GM21526 (cell line): ENCODE measurements at regions not wholly inside any gene's neighbourhood (a gene's known extent, or its start where the extent isn't known, plus 50 kb on each side); places are given as distances from the start of the nearest gene placed in this dataset.
"Not testable (repeated sequence)": the region's sequence is repeated elsewhere in the genome, so short reads cannot be mapped to it uniquely, and the experiment has no call there.

Experiments
- ATAC-seq: cut with Tn5 transposase; IDR thresholded peaks from one replicate; pipeline ENCODE4 v1.9.1; 2021; ENCODE audit warnings: moderate library complexity; ENCODE audit not compliant: unreplicated experiment, low FRiP score

- not testable (repeated sequence) for ATAC-seq
Observed at GRCh38 chr9:117851836-117852461, 147.7 kb downstream of the TLR4 start.

GRCh38 chr9:117858561-117858960 lies 154.4 kb downstream of the TLR4 start:
- no peak for ATAC-seq

GRCh38 chr9:117860849-117861248 lies 156.6 kb downstream of the TLR4 start:
- ATAC-seq: no peak

- no peak for ATAC-seq
Observed at GRCh38 chr9:117864385-117865057, 160.3 kb downstream of the TLR4 start.

DNA sequence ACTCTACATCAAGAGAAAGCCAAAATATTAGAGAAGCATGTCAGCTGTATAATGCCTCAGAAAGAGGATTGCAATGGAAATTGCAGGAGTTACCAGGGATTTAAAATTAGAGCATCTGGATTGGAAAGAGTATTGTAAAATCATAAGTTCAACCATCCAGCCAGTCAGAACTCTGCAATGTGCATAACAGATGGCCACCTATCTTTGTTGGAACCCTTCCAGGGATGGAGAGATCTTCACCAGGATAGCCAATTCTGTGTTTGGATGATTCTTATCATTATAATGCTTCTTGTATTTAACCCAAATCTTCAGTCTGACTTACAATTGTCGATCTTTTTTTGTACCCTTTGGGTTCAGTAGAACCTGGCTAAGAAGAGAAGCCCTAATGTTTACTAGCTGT lies 164.4 kb downstream of the TLR4 start:
- ATAC-seq: no peak

- no peak for ATAC-seq
Observed at GRCh38 chr9:117869287-117869686, 165.1 kb downstream of the TLR4 start.

DNA sequence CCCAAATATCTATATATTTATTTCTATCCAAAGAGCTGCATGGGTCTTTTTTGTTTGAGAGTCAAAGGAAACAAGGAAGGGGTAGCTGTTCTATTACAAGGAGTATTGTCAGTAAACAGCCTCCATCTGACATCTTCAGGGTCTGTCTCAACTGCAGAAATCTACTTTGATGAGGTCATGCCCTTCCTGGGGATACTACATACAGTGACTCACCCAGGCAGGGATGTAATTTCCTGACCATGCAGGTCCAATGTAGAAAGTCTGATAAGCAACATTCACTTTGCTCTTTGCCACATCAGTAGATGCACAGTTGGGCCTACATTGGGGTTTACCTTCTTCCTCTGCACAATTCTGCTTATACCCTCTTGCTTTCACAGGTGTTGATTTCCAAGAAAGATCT lies 165.5 kb downstream of the TLR4 start:
- no peak for ATAC-seq

- ATAC-seq: no peak
Observed at GRCh38 chr9:117873664-117874063, 169.5 kb downstream of the TLR4 start.

GRCh38 chr9:117875886-117876285 lies 171.7 kb downstream of the TLR4 start:
- no peak for ATAC-seq

DNA sequence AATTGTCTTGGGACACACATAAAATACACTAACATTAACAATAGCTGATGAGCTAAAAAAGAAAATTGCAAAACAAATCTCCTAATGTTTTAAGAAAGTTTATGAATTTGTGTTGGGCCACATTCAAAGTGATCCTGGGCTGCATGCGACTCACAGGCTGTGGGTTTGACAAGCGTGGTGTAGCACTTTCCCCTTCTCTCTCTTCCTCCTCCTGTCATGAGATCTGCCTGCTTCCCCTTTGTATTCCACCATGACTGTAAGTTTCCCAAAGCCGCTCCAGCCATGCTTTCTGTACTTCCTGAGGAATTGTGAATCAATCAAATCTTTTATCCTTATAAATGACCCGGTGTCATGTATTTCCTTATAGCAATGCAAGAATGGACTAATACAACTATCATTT lies 178.0 kb downstream of the TLR4 start:
- ATAC-seq: no peak

DNA sequence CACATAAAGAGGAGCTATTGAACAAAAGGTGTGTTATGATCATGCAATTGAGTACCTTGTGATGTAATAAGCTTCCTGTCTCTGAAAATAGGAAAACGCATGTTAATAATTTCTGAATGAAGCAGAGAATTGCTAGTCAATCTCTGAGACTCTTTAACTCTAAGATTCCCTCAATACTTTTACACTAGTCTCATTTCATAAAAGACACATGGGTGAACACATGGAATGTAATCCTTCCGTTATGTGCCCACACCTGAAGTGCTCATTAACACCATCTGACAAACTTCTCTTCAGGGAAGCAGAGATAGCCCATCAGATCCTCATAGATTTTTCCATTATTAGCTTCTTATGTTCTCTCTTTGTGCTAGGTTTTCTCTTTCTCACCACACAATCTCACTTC lies 182.4 kb downstream of the TLR4 start:
- no peak for ATAC-seq

GRCh38 chr9:117887383-117887782 lies 183.2 kb downstream of the TLR4 start:
- ATAC-seq: no peak

- ATAC-seq: no peak
Observed at GRCh38 chr9:117887941-117888340, 183.7 kb downstream of the TLR4 start.

DNA sequence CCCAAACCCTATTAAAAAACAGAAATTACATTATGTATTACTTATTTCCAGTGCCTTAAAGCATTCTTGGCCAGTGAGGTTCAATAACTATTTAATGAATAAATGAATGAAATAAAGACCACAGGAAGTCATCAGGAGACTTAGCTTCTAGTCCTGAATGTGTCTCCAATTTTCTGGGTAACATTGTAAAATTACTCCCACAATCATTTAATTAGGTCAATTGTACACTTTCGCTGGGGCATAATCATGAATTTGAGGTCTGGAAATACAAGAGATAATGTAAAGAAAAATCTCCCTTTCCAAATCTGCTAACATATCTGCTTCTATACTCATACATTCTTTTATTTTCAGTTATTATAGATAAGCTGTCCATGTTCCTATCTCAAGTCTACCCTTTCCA lies 199.2 kb downstream of the TLR4 start:
- ATAC-seq: no peak

- ATAC-seq: no peak
Observed at GRCh38 chr9:117906763-117907162, 202.6 kb downstream of the TLR4 start.

- ATAC-seq: no peak
Observed at GRCh38 chr9:117907420-117907819, 203.2 kb downstream of the TLR4 start.

- ATAC-seq: no peak
Observed at GRCh38 chr9:117916291-117916690, 212.1 kb downstream of the TLR4 start.

GRCh38 chr9:117917873-117918272 lies 213.7 kb downstream of the TLR4 start:
- no peak for ATAC-seq

DNA sequence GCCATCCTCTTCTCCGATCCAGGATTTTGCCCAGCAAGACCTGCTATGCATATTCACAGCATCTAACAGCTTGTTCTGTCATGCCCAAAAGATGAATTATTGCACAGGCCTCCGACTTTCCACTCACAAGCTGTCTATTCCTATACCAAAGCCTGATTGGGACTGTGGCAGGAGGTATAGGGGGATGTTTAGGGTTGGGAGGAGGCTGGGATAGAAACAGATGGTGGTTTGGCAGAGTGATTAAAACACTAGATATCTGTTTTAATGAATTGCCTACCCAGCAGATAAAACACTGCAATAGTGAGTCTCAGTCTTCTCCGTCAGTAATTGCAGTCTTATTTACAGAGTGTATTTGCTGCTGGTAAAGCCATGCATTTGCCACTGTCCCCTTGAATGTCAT lies 215.3 kb downstream of the TLR4 start:
- ATAC-seq: no peak

- no peak for ATAC-seq
Observed at GRCh38 chr9:117926031-117926658, 221.9 kb downstream of the TLR4 start.

- ATAC-seq: no peak
Observed at GRCh38 chr9:117927354-117927753, 223.2 kb downstream of the TLR4 start.

- no peak for ATAC-seq
Observed at GRCh38 chr9:117929868-117930267, 225.7 kb downstream of the TLR4 start.
